Esophagus muscularis mucosa (tissue), 4 donors: ENCODE measurements at regions not wholly inside any gene's neighbourhood (a gene's known extent, or its start where the extent isn't known, plus 50 kb on each side); places are given as distances from the start of the nearest gene placed in this dataset.

Experiments used
- DNase-seq: peaks from one replicate; pipeline ENCODE4 v3.0.0-alpha.2; 2017; ENCODE audit errors: extremely low spot score
- H3K27ac ChIP-seq, 4 donors: fragments of 200-600 bp; sonication (generic); replicated peaks in 1 of 4; 1 replicate in 3 of 4; 2 replicates in 1 of 4; pipeline ENCODE4 v1.5.1; 2016 to 2019; ENCODE audit warnings: mild to moderate bottlenecking in 1 of 4
- H3K27me3 ChIP-seq, 4 donors: fragments of 200-600 bp; sonication (generic); one replicate each; pipeline versions ENCODE4 v1.5.1 to v1.6.0; 2016 to 2019
- H3K36me3 ChIP-seq, 4 donors: fragments of 200-600 bp; sonication (generic); one replicate each; pipeline ENCODE4 v1.5.1; 2016 to 2019
- H3K4me1 ChIP-seq, 4 donors: fragments of 200-600 bp; sonication (generic); one replicate each; pipeline ENCODE4 v1.5.1; 2016 to 2019
- H3K4me3 ChIP-seq, 4 donors: fragments of 200-600 bp; sonication (generic); 1 replicate in 2 of 4; 2 replicates in 2 of 4; pipeline ENCODE4 v1.5.1; 2016 to 2019; ENCODE audit warnings: mild to moderate bottlenecking in 4 of 4, moderate library complexity in 1 of 4
- H3K9me3 ChIP-seq, 4 donors: fragments of 200-600 bp; sonication (generic); 1 replicate in 3 of 4; 2 replicates in 1 of 4; pipeline ENCODE4 v1.5.1; 2016 to 2019
- EP300 ChIP-seq: sonication (generic); formaldehyde crosslinking; IDR thresholded peaks from one replicate; pipeline ENCODE4 v1.6.1; 2017; ENCODE audit warnings: antibody characterized with exemption
- POLR2A ChIP-seq: fragments of 450-650 bp; IDR thresholded peaks from one replicate; pipeline ENCODE4 v1.6.1; 2017; ENCODE audit warnings: antibody characterized with exemption, moderate library complexity, mild to moderate bottlenecking, low read depth
- POLR2AphosphoS5 ChIP-seq, 2 donors: sonication (generic); formaldehyde crosslinking; IDR thresholded peaks; one replicate each; pipeline ENCODE4 v1.6.1; 2017; ENCODE audit warnings: antibody characterized with exemption in 2 of 2
- WGBS: methylation state at CpG from one replicate; pipeline ENCODE4 v1.1.5; 2018; 5-methylcytosine and 5-hydroxymethylcytosine counted together
- intact Hi-C: fragments of 100-400 bp; cut with DNase I; formaldehyde crosslinking; loops from one replicate; pipeline ENCODE4 v1.15.1; 2023
- TF ChIP-seq, protein P1 (sequence below), 3 experiments: fragments of 200-600 bp in 2 of 3; fragments of 450-650 bp in 1 of 3; sonication (generic) in 2 of 3; IDR thresholded peaks; one replicate each; pipeline ENCODE4 v1.5.1; 2017 to 2019; ENCODE audit warnings: antibody characterized with exemption in 3 of 3, mild to moderate bottlenecking in 2 of 3, moderate library complexity in 1 of 3

DNA sequence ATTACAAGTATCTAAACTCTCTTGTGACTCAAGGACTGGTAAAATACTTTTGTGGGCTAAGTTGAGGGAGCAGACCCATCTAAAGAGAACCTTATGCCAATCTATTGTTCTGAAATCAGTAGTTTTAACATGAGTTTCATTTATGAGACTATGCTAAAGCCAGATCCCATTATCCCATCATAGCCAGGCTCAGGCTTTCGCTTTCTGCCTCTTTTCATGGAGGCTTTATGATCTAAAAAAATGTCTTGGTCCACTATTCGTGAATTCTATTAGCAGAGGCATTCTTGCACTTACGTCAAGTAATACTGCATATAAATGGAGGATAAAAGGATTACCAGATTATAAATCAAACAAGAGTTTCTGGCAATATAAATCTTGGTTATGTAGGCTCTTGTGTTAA, 1636.9 kb upstream of the ACVR2A start:
- Histone ChIP-seq H3K4me1 (no peaks in the 10 kb centered on the region), H3K4me3 (no peak overlapping the region), H3K36me3 (no peaks in the 10 kb centered on the region), H3K9me3 (no peaks in the 10 kb centered on the region), H3K27ac (no peak overlapping the region), H3K27me3 (no peaks in the 10 kb centered on the region)
- intact Hi-C loops = no loop called here
- TF ChIP-seq POLR2AphosphoS5 (IDR thresholded peaks at IDR 0.05) = no peak
- no peak for TF ChIP-seq EP300
- TF ChIP-seq, protein P1, sequence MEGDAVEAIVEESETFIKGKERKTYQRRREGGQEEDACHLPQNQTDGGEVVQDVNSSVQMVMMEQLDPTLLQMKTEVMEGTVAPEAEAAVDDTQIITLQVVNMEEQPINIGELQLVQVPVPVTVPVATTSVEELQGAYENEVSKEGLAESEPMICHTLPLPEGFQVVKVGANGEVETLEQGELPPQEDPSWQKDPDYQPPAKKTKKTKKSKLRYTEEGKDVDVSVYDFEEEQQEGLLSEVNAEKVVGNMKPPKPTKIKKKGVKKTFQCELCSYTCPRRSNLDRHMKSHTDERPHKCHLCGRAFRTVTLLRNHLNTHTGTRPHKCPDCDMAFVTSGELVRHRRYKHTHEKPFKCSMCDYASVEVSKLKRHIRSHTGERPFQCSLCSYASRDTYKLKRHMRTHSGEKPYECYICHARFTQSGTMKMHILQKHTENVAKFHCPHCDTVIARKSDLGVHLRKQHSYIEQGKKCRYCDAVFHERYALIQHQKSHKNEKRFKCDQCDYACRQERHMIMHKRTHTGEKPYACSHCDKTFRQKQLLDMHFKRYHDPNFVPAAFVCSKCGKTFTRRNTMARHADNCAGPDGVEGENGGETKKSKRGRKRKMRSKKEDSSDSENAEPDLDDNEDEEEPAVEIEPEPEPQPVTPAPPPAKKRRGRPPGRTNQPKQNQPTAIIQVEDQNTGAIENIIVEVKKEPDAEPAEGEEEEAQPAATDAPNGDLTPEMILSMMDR (IDR thresholded peaks at IDR 0.05) = no peak
- TF ChIP-seq POLR2A = no peak
- 86% methylated on average over 3 of the region's 3 CpGs for WGBS
- DNase-seq = no peak

DNA sequence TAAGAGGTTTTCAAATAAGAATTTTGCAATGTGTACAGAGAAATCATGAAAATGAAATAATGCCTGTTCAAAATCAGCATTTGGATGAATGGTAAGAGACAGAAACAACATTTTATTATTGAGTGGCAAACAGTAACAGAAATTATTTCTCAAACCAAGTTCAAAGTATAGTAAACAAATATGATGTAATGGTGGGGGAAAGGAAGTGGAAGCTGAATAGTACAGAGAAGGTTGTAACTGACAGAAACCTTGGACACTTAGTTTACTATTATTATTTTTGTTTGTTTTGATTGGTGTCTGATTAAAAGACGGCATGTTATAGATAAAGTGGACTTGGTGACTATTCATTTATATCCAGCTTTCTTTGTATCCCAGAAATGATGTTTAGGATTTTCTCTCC, 1637.4 kb upstream of the ACVR2A start:
- no peak for TF ChIP-seq POLR2A
- TF ChIP-seq, protein P1 (IDR thresholded peaks at IDR 0.05) = no peak
- no peak for TF ChIP-seq EP300
- no peak for TF ChIP-seq POLR2AphosphoS5 (IDR thresholded peaks at IDR 0.05)
- 73% methylated on average over 1 of the region's 1 CpG for WGBS
- Histone ChIP-seq H3K36me3 (no peaks in the 10 kb centered on the region), H3K27ac (no peak overlapping the region), H3K9me3 (no peaks in the 10 kb centered on the region), H3K27me3 (no peaks in the 10 kb centered on the region), H3K4me3 (no peak overlapping the region), H3K4me1 (no peaks in the 10 kb centered on the region)
- DNase-seq = no peak
- intact Hi-C loops = no loop called here

DNA sequence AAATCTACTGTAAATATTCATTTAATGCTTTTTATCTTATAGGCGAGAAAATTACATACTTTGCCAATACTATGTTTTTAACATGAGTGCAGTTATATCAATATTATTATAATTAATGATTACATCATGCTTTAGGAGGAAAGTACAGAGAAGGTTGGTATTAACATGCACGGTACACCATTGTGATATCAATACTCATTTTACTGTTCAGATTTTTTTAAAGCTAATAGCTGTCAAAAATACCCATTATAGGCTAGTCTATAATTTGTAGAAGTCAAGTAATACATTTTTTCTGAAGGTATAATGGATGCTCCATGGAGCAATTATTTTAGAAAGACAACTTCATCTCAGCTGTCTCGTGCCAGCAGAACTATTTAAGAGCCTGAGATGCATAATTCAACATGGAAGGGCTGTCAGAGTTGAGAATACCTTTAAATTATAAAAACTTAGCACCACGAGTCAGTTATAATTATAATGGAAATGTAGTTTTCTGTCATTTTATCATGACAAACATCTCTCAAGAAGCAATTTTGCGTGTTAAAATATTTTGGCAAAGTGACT, 1641.7 kb upstream of the ACVR2A start:
- no peak for DNase-seq
- Histone ChIP-seq H3K4me1 (no peaks in the 10 kb centered on the region), H3K27ac (no peak overlapping the region), H3K27me3 (no peaks in the 10 kb centered on the region), H3K36me3 (no peaks in the 10 kb centered on the region), H3K4me3 (no peak overlapping the region), H3K9me3 (no peaks in the 10 kb centered on the region)
- intact Hi-C loops = no loop called here
- 88% methylated on average over 5 of the region's 5 CpGs for WGBS
- TF ChIP-seq POLR2A = no peak
- TF ChIP-seq POLR2AphosphoS5 (IDR thresholded peaks at IDR 0.05) = no peak

DNA sequence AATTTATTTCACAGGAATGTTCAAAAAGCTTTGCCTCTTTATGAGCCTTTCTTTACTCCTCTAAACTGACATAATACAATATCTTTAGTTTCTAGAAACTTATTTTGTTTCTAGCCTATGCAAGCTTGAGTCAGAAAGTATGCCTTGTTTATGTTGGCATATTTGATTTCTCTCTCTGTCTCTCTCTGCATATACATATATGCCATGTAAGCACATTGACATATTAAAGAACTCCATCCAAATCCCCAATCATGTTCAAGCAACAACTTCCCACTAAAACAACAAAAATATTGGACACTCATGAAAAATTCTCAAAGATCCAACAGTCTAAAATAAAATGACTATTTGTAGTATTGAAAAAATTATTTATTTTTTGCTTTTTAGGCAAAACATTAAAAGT, 1651.2 kb upstream of the ACVR2A start:
- Histone ChIP-seq H3K27ac (no peak overlapping the region), H3K4me3 (no peak overlapping the region), H3K4me1 (no peaks in the 10 kb centered on the region), H3K9me3 (no peaks in the 10 kb centered on the region), H3K27me3 (no peaks in the 10 kb centered on the region), H3K36me3 (no peaks in the 10 kb centered on the region)
- intact Hi-C loops = no loop called here
- no peak for DNase-seq
- TF ChIP-seq, protein P1 (IDR thresholded peaks at IDR 0.05) = no peak
- no peak for TF ChIP-seq POLR2AphosphoS5 (IDR thresholded peaks at IDR 0.05)
- no peak for TF ChIP-seq POLR2A
- TF ChIP-seq EP300 = no peak

DNA sequence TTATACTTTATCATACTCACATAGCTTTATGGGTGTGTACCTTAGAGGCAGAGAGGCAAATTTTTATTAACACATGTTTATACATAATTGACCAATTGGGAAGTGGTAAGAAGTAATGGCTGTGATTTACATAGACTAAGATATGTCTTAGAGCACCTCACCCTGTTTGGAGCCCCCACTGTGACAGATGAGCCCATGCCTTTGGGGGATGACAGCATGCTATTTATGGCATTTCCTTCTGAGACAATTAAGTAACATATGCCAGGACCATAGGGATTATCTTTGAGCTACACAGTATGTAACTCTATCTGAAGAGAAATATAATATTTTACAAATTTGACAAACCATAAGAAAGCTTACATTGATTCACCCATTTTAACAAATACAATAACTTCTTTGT, 1655.3 kb upstream of the ACVR2A start:
- Histone ChIP-seq H3K36me3 (no peaks in the 10 kb centered on the region), H3K4me1 (no peaks in the 10 kb centered on the region), H3K4me3 (no peak overlapping the region), H3K27me3 (no peaks in the 10 kb centered on the region), H3K9me3 (no peaks in the 10 kb centered on the region), H3K27ac (no peak overlapping the region)
- TF ChIP-seq POLR2A (no peak), EP300 (no peak), POLR2AphosphoS5 (IDR thresholded peaks at IDR 0.05) (no peak)
- TF ChIP-seq, protein P1 (IDR thresholded peaks at IDR 0.05) = no peak
- no peak for DNase-seq
- intact Hi-C loops = no loop called here
